Hematopoietic multipotent progenitor cell treated with erythropoietin and hydrocortisone succinate and interleukin-3 and kit ligand, for 6 days (in vitro differentiated cells): ENCODE measurements at regions not wholly inside any gene's neighbourhood (a gene's known extent, or its start where the extent isn't known, plus 50 kb on each side); places are given as distances from the start of the nearest gene placed in this dataset.

Experiments used
- DNase-seq: peaks from one replicate; pipeline ENCODE4 v3.0.0-alpha.2; 2015

- DNase-seq: no peak
Observed at GRCh38 chr3:17972959-17973906, 230.8 kb upstream of the TBC1D5 start.

GRCh38 chr3:17972476-17972875 is 230.0 kb upstream of the TBC1D5 start:
- DNase-seq: no peak

GRCh38 chr3:17972030-17972429 is 229.6 kb upstream of the TBC1D5 start:
- no peak for DNase-seq

DNA sequence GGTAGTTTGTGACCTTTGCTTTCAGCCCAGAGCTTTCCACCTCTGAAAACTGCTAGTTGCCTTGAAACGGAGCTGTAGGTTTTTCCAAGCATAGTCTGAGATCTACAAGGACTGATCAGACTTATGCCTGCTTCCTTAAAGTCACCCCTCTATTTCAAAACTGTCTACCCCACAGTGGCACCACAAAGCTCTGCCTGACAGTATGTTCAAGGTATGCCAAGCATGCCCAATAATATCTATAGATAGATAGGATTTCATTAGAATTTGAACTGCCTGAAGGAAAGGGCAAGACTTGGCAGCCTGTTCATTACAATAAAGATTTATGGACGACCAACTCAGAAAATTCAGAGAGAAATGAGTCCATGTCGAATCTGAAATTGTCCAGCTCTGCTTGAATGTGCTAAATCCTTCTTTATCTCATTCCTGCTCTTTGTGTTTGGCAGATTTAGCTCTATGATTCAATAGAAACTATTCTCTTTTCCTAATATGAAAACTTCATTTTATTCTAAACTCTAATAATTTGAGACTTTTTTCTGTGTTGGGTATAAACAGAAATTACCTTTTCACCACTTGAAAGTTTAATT is 227.6 kb upstream of the TBC1D5 start:
- no peak for DNase-seq

- no peak for DNase-seq
Observed at GRCh38 chr3:17969244-17969643, 226.8 kb upstream of the TBC1D5 start.

GRCh38 chr3:17967953-17968607 is 225.6 kb upstream of the TBC1D5 start:
- no peak for DNase-seq

GRCh38 chr3:17967111-17967510 is 224.7 kb upstream of the TBC1D5 start:
- no peak for DNase-seq

DNA sequence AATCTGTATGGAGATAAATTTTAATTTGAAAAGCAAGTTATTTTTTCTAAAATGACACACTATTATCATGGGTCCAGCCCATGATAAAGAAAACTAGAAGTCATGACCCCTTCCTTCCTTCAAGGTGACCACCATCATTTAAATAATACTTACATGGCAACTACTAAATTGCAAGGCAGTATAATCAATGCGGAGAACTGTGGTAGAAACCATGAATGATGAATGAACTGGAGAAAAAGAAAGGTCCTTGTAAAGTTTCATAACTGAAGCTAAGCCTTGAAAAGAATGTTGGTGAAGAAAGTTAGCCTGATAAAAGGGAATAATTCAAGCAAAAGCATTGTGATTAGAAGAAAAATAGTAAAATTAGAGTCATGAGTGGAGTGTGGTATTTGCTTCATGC is 222.9 kb upstream of the TBC1D5 start:
- no peak for DNase-seq

- DNase-seq: peak; percentile 67
Observed at GRCh38 chr3:17964108-17964507, 221.7 kb upstream of the TBC1D5 start.

DNA sequence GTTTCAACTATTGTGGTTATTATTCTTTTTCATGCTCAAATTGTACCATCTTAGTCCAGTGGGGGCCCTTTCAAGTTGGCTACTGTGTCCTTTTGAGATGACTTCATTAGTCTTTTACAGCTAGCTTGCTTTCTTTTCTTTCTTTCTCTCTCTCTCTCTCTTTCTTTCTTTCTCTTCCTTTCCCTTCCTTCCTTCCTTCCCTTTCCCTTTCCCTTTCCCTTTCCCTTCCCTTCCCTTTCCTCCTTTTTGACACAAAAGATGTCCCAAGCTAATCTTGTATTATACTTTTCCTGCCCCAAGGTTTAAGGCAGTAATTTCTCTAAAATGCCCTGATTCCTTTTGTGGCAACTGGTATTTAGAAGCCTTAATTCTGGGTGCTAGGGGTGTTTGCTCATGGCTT is 213.0 kb upstream of the TBC1D5 start:
- no peak for DNase-seq

DNA sequence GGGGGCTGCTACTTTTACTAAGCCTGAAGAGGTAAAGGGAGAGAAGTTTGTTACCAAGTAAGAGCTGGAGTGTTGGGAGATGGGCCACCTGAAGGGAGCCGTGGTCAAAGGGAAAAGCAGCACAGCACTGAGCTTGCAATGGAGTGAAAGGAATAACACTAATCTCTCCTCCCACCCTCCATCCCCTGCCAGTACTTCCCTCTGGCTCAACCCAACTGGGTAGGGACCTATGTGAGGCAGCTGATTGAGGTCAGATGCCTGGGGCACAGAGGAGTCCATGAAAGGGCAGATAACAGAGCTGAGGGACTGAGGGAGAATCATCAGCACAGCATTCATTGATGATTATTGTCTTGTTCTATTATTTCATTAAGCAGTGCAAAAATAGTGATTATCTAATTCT is 212.4 kb upstream of the TBC1D5 start:
- DNase-seq: no peak

DNA sequence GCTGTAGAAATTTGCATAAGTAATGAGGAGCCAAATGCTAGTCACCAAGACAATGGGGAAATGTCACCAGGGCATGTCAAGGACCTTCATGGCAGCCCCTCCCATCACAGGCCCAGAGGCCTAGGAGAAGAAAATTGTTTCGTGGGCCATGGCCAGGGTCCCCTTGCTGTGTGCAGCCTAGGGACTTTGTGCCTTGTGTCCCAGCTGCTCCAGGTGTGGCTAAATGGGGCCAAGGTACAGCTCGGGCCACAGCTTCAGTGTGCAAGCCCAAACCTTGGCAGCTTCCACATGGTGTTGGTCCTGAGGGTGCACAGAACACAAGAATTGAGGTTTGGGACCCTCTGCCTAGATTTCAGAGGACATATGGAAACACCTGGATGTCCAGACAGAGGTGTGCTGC is 208.8 kb upstream of the TBC1D5 start:
- no peak for DNase-seq

DNA sequence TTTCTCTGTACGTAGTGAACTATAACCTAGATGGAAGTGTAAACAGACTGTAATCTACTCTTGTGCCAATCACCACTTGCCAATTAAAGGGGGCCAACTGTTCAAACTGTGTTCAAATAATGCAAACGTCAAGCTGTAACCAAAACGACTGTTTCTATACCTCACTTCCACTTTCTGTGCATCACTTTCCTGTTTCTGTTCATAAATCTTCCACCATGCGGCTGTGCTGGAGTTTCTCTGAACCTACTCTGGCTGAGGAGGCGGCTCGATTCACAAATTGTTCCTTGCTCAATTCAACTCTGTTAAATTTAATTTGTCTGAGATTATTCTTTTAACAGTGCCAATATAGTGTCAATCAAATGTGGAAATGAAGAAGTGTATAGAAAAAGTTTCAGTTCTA is 206.7 kb upstream of the TBC1D5 start:
- no peak for DNase-seq

- no peak for DNase-seq
Observed at GRCh38 chr3:17947833-17948232, 205.4 kb upstream of the TBC1D5 start.

DNA sequence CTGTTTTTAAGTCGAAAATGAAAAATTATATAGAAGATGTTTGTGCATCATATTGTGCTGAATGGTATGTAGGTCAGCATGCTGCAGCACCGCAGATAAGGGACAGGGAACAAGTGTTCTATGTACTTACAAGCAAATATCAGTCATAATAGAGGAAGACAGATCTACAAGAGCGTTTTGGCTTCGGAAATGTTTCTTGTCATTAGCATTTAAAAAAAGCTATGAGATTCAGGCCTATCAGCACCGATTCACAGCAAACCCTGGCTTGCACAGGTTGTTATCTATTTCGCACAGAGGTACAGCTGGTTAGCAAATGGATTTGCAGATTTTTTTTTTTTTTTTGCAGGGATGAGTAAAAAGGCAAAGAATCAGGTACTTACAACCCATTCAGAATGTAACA is 204.2 kb upstream of the TBC1D5 start:
- peak; percentile 95 for DNase-seq

GRCh38 chr3:17945799-17946399 is 203.5 kb upstream of the TBC1D5 start:
- DNase-seq: peak; percentile 71

GRCh38 chr3:17945018-17945798 is 202.8 kb upstream of the TBC1D5 start:
- peak; percentile 21 for DNase-seq

- DNase-seq: no peak
Observed at GRCh38 chr3:17942856-17943255, 200.4 kb upstream of the TBC1D5 start.

GRCh38 chr3:17941766-17942165 is 199.3 kb upstream of the TBC1D5 start:
- no peak for DNase-seq

GRCh38 chr3:17941152-17941551 is 198.7 kb upstream of the TBC1D5 start:
- no peak for DNase-seq

DNA sequence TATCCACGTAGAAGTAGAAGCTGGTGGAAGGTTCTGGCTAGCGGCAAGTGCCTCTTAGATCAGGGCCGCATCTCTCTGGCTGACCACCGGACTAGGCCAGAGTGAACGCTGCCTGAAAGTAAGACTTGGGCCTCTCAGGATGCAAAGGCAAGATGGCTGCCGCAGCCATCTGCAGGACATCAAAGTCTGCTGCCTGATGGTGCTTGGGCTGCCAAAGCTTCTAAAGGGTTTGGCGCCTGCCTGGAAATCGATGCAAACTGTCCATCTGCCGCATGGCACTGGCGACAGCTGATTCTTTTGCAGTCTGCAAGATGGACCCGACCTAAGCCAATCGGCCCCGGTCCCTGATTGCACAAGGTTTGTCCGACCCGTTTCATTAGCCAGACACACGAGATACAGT is 196.7 kb upstream of the TBC1D5 start:
- no peak for DNase-seq

DNA sequence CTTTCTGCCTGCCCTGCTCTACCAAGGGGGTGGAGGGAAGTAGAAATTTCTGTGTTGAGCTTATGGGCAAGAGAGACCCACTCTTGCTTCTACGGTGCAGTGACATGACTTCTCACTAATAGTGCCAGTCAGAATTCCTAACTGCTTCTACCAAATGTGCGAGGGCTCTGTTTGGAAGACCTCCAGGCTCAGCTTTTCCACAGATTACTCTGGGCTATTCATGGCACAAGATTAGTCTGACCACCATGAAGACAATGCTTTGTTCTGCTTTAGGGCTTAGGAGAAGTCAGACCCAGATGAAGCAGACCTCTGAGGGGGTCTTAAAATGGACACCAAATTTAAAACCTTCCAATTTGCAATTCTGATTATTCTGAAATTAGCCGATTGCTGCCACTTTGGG is 195.9 kb upstream of the TBC1D5 start:
- no peak for DNase-seq
